ENCODE measurements at regions not wholly inside any gene's neighbourhood (a gene's known extent, or its start where the extent isn't known, plus 50 kb on each side); places are given as distances from the start of the nearest gene placed in this dataset.
"Not testable (repeated sequence)": the region's sequence is repeated elsewhere in the genome, so short reads cannot be mapped to it uniquely, and the experiment has no call there.

DNA sequence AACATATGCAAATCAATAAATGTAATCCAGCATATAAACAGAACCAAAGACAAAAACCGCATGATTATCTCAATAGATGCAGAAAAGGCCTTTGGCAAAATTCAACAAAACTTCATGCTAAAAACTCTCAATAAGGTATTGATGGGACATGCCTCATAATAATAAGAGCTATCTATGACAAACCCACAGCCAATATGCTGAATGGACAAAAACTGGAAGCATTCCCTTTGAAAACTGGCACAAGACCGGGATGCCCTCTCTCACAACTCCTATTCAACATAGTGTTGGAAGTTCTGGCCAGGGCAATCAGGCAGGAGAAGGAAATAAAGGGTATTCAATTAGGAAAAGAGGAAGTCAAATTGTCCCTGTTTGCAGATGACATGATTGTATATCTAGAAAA, 2148.1 kb upstream of the DEFB115 start:
- H3K4me2 ChIP-seq; H3K4me1 Mint-ChIP-seq; H3K9ac ChIP-seq; H3K36me3 Mint-ChIP-seq; H3K36me3 ChIP-seq; H3F3A ChIP-seq (ENCODE audit: low read depth); H4K20me1 ChIP-seq (ENCODE audit: low read depth); H3K4me3 Mint-ChIP-seq; H3K4me3 ChIP-seq; H3K27me3 Mint-ChIP-seq (ENCODE audit: insufficient read depth, low read depth); H3K27ac ChIP-seq; DNase-seq (ENCODE audit: low spot score); H3K79me2 ChIP-seq (ENCODE audit: low read depth); H3K27me3 ChIP-seq; H2AFZ ChIP-seq (replicated peaks); H3K27ac Mint-ChIP-seq; H3K4me1 ChIP-seq: not testable (repeated sequence)
- H3K9me3 Mint-ChIP-seq: peaks cover 53% of the 10 kb centered on the region
- H3K9me3 ChIP-seq (ENCODE audit: low read depth): peaks cover 18% of the 10 kb centered on the region

- H3F3A ChIP-seq (ENCODE audit: low read depth); H3K27ac Mint-ChIP-seq; H3K27me3 ChIP-seq; H3K4me3 Mint-ChIP-seq; H3K4me2 ChIP-seq; H3K4me1 ChIP-seq; H3K36me3 Mint-ChIP-seq; H3K4me1 Mint-ChIP-seq; H3K36me3 ChIP-seq; H3K27ac ChIP-seq; H4K20me1 ChIP-seq (ENCODE audit: low read depth); H3K9ac ChIP-seq; H3K79me2 ChIP-seq (ENCODE audit: low read depth); H2AFZ ChIP-seq (replicated peaks); H3K4me3 ChIP-seq; H3K27me3 Mint-ChIP-seq (ENCODE audit: insufficient read depth, low read depth); DNase-seq (ENCODE audit: low spot score): not testable (repeated sequence)
- H3K9me3 ChIP-seq (ENCODE audit: low read depth): peaks cover 28% of the 10 kb centered on the region
- peaks cover 67% of the 10 kb centered on the region for H3K9me3 Mint-ChIP-seq
These were observed 2142.4 kb upstream of the DEFB115 start for GRCh38 chr20:29115097-29115496.

- no peak overlapping the region for H3K27ac Mint-ChIP-seq
- H3K27me3 Mint-ChIP-seq (ENCODE audit: insufficient read depth, low read depth): peaks cover 4% of the 10 kb centered on the region
- no peak for DNase-seq (ENCODE audit: low spot score)
- H3K4me3 Mint-ChIP-seq: no peak overlapping the region
- H3K79me2 ChIP-seq (ENCODE audit: low read depth): no peaks in the 10 kb centered on the region
- no peaks in the 10 kb centered on the region for H4K20me1 ChIP-seq (ENCODE audit: low read depth)
- no peak overlapping the region for H3K9ac ChIP-seq
- no peaks in the 10 kb centered on the region for H3F3A ChIP-seq (ENCODE audit: low read depth)
- H3K27me3 ChIP-seq: no peaks in the 10 kb centered on the region
- H3K4me3 ChIP-seq: no peak overlapping the region
- no peak overlapping the region for H3K4me2 ChIP-seq
- H3K9me3 ChIP-seq (ENCODE audit: low read depth): peaks cover 39% of the 10 kb centered on the region
- no peak overlapping the region for H2AFZ ChIP-seq (replicated peaks)
- no peaks in the 10 kb centered on the region for H3K36me3 ChIP-seq
- H3K4me1 Mint-ChIP-seq: no peaks in the 10 kb centered on the region
- H3K36me3 Mint-ChIP-seq: no peaks in the 10 kb centered on the region
- TF ChIP-seq EZH2phosphoT487 (IDR thresholded peaks at IDR 0.05): no peak
- TF ChIP-seq, protein P1, sequence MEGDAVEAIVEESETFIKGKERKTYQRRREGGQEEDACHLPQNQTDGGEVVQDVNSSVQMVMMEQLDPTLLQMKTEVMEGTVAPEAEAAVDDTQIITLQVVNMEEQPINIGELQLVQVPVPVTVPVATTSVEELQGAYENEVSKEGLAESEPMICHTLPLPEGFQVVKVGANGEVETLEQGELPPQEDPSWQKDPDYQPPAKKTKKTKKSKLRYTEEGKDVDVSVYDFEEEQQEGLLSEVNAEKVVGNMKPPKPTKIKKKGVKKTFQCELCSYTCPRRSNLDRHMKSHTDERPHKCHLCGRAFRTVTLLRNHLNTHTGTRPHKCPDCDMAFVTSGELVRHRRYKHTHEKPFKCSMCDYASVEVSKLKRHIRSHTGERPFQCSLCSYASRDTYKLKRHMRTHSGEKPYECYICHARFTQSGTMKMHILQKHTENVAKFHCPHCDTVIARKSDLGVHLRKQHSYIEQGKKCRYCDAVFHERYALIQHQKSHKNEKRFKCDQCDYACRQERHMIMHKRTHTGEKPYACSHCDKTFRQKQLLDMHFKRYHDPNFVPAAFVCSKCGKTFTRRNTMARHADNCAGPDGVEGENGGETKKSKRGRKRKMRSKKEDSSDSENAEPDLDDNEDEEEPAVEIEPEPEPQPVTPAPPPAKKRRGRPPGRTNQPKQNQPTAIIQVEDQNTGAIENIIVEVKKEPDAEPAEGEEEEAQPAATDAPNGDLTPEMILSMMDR (IDR thresholded peaks at IDR 0.05): no peak
- TF ChIP-seq EZH2 (IDR thresholded peaks at IDR 0.05): no peak
- no peak overlapping the region for H3K27ac ChIP-seq
- peaks cover 75% of the 10 kb centered on the region for H3K9me3 Mint-ChIP-seq
- H3K4me1 ChIP-seq: no peaks in the 10 kb centered on the region
These were observed 2138.3 kb upstream of the DEFB115 start for GRCh38 chr20:29119141-29119540.

DNA sequence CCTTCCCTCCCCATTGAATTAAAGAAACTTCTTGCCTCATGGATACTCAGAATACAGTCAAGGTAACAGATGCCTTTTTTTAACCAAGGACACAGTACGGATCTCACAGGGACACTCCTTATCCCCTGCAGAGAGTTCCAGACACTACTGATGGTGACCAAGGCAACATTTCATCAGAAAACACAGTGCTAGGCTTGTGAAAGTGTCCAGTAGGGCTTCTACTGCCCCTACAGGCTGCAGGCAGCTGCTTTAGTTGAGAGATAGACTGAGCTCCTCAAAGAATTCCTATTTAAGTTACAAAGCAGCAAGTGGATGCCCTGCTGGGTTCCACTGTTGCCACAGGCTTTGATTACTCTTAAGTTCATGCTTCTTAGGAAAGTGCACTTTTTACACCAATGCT, 2137.8 kb upstream of the DEFB115 start:
- not testable (repeated sequence) for H3K27ac ChIP-seq; H3K4me2 ChIP-seq; H3K79me2 ChIP-seq (ENCODE audit: low read depth); H3K27me3 Mint-ChIP-seq (ENCODE audit: insufficient read depth, low read depth); H3K9ac ChIP-seq; H3K36me3 Mint-ChIP-seq; H3F3A ChIP-seq (ENCODE audit: low read depth); H2AFZ ChIP-seq (replicated peaks); H3K27ac Mint-ChIP-seq; H3K4me3 ChIP-seq; H3K36me3 ChIP-seq; H3K4me1 Mint-ChIP-seq; H3K4me1 ChIP-seq; H3K27me3 ChIP-seq; DNase-seq (ENCODE audit: low spot score); H3K4me3 Mint-ChIP-seq; H4K20me1 ChIP-seq (ENCODE audit: low read depth)
- H3K9me3 ChIP-seq (ENCODE audit: low read depth): peaks cover 42% of the 10 kb centered on the region
- peaks cover 76% of the 10 kb centered on the region for H3K9me3 Mint-ChIP-seq

DNA sequence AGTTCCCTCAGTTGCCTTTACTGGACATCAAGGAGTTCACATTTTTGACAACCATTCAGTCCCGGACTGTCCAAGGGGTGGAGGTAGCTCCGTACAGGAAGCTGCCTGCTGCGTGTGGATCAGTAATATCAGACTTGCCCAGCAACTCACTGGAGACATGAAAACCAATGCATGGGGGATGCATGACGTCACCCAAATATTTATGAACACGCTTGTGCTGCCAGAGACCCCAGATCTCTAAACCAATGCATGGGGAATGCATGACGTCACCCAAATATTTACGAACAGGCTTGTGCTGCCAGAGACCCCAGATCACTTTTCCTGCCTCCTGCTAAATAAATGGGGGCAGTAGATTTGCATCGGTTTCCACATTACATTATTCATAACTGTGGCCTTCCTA, 2137.4 kb upstream of the DEFB115 start:
- H3K9me3 Mint-ChIP-seq: peaks cover 76% of the 10 kb centered on the region
- H3K4me1 Mint-ChIP-seq; H3K4me3 Mint-ChIP-seq; H3K27me3 ChIP-seq; H3K27me3 Mint-ChIP-seq (ENCODE audit: insufficient read depth, low read depth); H3K79me2 ChIP-seq (ENCODE audit: low read depth); H3F3A ChIP-seq (ENCODE audit: low read depth); H4K20me1 ChIP-seq (ENCODE audit: low read depth); DNase-seq (ENCODE audit: low spot score); H3K9ac ChIP-seq; H3K4me3 ChIP-seq; H3K27ac Mint-ChIP-seq; H3K36me3 ChIP-seq; H3K4me2 ChIP-seq; H3K36me3 Mint-ChIP-seq; H3K27ac ChIP-seq; H2AFZ ChIP-seq (replicated peaks); H3K4me1 ChIP-seq: not testable (repeated sequence)
- peaks cover 46% of the 10 kb centered on the region for H3K9me3 ChIP-seq (ENCODE audit: low read depth)

DNA sequence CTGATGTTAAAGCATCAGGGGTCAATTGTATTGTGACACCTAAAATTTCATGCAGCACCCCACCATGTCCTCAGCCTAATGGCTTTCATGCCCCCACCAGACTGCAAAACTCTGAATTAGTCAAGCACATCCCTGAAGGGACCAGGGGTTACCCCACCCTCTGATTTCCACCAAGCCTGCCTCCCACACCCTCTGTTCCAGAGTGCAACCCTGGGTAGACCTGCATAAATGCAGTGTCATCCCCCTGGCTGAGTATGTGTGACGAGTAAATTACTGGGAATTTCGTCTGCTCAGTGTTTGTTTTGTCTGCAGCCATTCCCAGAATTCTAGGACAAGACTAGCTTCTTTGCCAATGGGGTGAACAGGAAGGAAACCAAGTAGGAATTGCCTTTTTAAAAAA, 2136.9 kb upstream of the DEFB115 start:
- not testable (repeated sequence) for H3K4me3 Mint-ChIP-seq; H3K27me3 Mint-ChIP-seq (ENCODE audit: insufficient read depth, low read depth); H3K4me3 ChIP-seq; H2AFZ ChIP-seq (replicated peaks); H3K27me3 ChIP-seq; H3K9ac ChIP-seq; H3K4me1 ChIP-seq; H3K27ac ChIP-seq; H3F3A ChIP-seq (ENCODE audit: low read depth); H3K27ac Mint-ChIP-seq; H3K36me3 ChIP-seq; H3K4me1 Mint-ChIP-seq; DNase-seq (ENCODE audit: low spot score); H3K79me2 ChIP-seq (ENCODE audit: low read depth); H3K4me2 ChIP-seq; H4K20me1 ChIP-seq (ENCODE audit: low read depth); H3K36me3 Mint-ChIP-seq
- H3K9me3 Mint-ChIP-seq: peaks cover 75% of the 10 kb centered on the region
- peaks cover 49% of the 10 kb centered on the region for H3K9me3 ChIP-seq (ENCODE audit: low read depth)

GRCh38 chr20:29122784-29123183, 2134.7 kb upstream of the DEFB115 start:
- H3K27ac ChIP-seq; DNase-seq (ENCODE audit: low spot score); H3K36me3 ChIP-seq; H3K4me2 ChIP-seq; H3K4me1 ChIP-seq; H3K36me3 Mint-ChIP-seq; H3K4me3 ChIP-seq; H3K4me3 Mint-ChIP-seq; H3K4me1 Mint-ChIP-seq; H3K9ac ChIP-seq; H3F3A ChIP-seq (ENCODE audit: low read depth); H3K79me2 ChIP-seq (ENCODE audit: low read depth); H3K27me3 ChIP-seq; H3K27me3 Mint-ChIP-seq (ENCODE audit: insufficient read depth, low read depth); H4K20me1 ChIP-seq (ENCODE audit: low read depth); H2AFZ ChIP-seq (replicated peaks); H3K27ac Mint-ChIP-seq: not testable (repeated sequence)
- peaks cover 45% of the 10 kb centered on the region for H3K9me3 ChIP-seq (ENCODE audit: low read depth)
- peaks cover 64% of the 10 kb centered on the region for H3K9me3 Mint-ChIP-seq
